Kidney (tissue), 13 donors: ENCODE measurements at regions not wholly inside any gene's neighbourhood (a gene's known extent, or its start where the extent isn't known, plus 50 kb on each side); places are given as distances from the start of the nearest gene placed in this dataset.

Experiments
- DNase-seq, 5 donors: peaks; one replicate each; pipeline ENCODE4 v3.0.0-alpha.2; 2013 to 2020
- FAIRE-seq: peaks from 2 replicates; lab custom pipeline; 2012; peaks lifted over from hg19 to GRCh38; lab: Jason Lieb, UNC
- H3K27ac ChIP-seq, 2 donors: one replicate each; pipeline ENCODE4 v1.7.0; 2013; ENCODE audit warnings: low read depth in 2 of 2, low read length in 2 of 2, inconsistent platforms in 1 of 2
- H3K27me3 ChIP-seq: one replicate; pipeline ENCODE4 v1.7.1; 2013; ENCODE audit warnings: low read length, inconsistent platforms; ENCODE audit not compliant: control insufficient read depth, insufficient read depth
- H3K36me3 ChIP-seq, 3 donors: one replicate each; pipeline versions ENCODE4 v1.7.0 to v1.7.1; 2013; ENCODE audit warnings: low read length in 3 of 3, control low read depth in 1 of 3, inconsistent platforms in 1 of 3; ENCODE audit not compliant: insufficient read depth in 3 of 3, control insufficient read depth in 2 of 3
- H3K4me1 ChIP-seq, 3 donors: one replicate each; pipeline versions ENCODE4 v1.7.0 to v1.7.1; 2013; ENCODE audit warnings: low read length in 3 of 3, inconsistent platforms in 1 of 3, low read depth in 1 of 3; ENCODE audit not compliant: control insufficient read depth in 2 of 3, insufficient read depth in 2 of 3
- H3K4me3 ChIP-seq, 3 donors: one replicate each; pipeline versions ENCODE4 v1.7.0 to v1.8.1; 2013; ENCODE audit warnings: low read length in 3 of 3, control low read depth in 1 of 3, inconsistent platforms in 1 of 3
- H3K9ac ChIP-seq, 3 donors: one replicate each; pipeline versions ENCODE4 v1.7.0 to v1.7.1; 2013; ENCODE audit warnings: low read length in 3 of 3, control low read depth in 1 of 3, inconsistent platforms in 1 of 3
- H3K9me3 ChIP-seq, 3 donors: one replicate each; pipeline versions ENCODE4 v1.7.0 to v1.7.1; 2013; ENCODE audit warnings: low read length in 3 of 3, control low read depth in 1 of 3, inconsistent platforms in 1 of 3; ENCODE audit not compliant: control insufficient read depth in 2 of 3, insufficient read depth in 1 of 3
- intact Hi-C: fragments of 100-400 bp; cut with DNase I; formaldehyde crosslinking; loops from one replicate; pipeline ENCODE4 v1.11.1; 2022
- TF ChIP-seq, protein P1 (sequence below): IDR thresholded peaks from 3 replicates; pipeline ENCODE4 v1.5.1; 2012; ENCODE audit warnings: mild to moderate bottlenecking, moderate library complexity, borderline replicate concordance; ENCODE audit not compliant: insufficient read depth; ENCODE audit errors: extremely low read depth
- donor health status: control.
- donor health status: control.
- donor health status: control.
- donor health status: control.
- donor health status: control.
- donor health status: DM: yes; HTN: yes; CAD: no.
- donor health status: Normal renal cell carcinoma (clear cell type).

DNA sequence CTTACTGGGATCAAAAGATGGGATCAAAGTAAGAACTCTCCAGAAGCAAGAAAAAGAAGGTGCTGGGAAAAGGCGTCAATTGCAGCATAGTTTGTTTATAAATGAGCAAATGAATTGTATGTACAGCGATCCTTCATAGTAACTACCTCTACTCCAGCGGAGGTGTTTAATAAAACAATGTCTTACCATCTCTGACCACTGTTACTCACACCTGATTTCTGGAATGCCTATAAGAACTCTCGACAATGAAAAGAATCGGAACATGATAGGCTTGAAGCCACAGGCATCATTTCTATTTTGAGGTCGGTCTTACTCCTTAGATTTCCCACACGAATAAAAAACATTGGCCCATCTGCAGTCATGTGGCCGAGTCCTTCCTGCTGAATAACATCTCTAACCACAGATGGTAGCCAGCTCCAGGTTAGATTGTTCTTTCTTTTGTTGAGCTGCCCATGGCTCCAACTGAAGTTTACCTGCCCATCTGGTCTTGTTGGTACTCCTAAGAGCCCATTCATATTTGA, 67.6 kb downstream of the CLDN34 start:
- DNase-seq = no peak
- Histone ChIP-seq H3K4me1 (peaks cover 0 to 7% (median 6%) of the 10 kb centered on the region in 3 donors), H3K4me3 (no peak overlapping the region), H3K36me3 (no peaks in the 10 kb centered on the region), H3K9me3 (no peaks in the 10 kb centered on the region), H3K9ac (no peak overlapping the region), H3K27me3 (no peaks in the 10 kb centered on the region), H3K27ac (no peak overlapping the region)
- TF ChIP-seq, protein P1, sequence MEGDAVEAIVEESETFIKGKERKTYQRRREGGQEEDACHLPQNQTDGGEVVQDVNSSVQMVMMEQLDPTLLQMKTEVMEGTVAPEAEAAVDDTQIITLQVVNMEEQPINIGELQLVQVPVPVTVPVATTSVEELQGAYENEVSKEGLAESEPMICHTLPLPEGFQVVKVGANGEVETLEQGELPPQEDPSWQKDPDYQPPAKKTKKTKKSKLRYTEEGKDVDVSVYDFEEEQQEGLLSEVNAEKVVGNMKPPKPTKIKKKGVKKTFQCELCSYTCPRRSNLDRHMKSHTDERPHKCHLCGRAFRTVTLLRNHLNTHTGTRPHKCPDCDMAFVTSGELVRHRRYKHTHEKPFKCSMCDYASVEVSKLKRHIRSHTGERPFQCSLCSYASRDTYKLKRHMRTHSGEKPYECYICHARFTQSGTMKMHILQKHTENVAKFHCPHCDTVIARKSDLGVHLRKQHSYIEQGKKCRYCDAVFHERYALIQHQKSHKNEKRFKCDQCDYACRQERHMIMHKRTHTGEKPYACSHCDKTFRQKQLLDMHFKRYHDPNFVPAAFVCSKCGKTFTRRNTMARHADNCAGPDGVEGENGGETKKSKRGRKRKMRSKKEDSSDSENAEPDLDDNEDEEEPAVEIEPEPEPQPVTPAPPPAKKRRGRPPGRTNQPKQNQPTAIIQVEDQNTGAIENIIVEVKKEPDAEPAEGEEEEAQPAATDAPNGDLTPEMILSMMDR = no peak
- intact Hi-C loops = no loop called here
- FAIRE-seq = no peak

DNA sequence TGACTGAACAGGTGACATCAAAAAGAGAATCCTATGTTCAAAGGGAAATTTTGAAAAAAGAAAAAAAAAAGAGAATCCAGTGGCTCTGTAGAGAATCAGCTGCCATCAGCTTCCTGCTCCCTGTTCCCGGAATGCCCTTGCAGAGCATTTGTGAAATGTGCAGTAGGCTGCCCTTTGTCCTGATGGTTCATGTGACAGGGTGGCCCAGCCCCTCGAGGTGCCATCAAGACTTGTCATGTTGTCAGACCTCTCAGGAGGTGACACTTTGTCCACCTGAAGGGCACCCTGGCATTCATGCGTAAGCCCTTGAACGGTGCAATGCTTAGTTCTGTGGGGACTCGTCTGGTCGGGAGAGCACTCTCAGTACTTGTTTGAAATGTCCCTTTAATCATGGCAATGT, 71.4 kb downstream of the CLDN34 start:
- H3K27ac ChIP-seq = no peak overlapping the region
- no peak for DNase-seq
- H3K4me1 ChIP-seq = peaks cover 0 to 6% (median 3%) of the 10 kb centered on the region in 3 donors
- H3K9me3 ChIP-seq = no peaks in the 10 kb centered on the region
- intact Hi-C loops = no loop called here
- no peak overlapping the region for H3K4me3 ChIP-seq
- H3K36me3 ChIP-seq = no peaks in the 10 kb centered on the region
- no peaks in the 10 kb centered on the region for H3K27me3 ChIP-seq
- TF ChIP-seq, protein P1 = no peak
- no peak overlapping the region for H3K9ac ChIP-seq
- FAIRE-seq = no peak

GRCh38 chrX:10039821-10040793, 72.9 kb downstream of the CLDN34 start:
- Histone ChIP-seq H3K9ac (no peak overlapping the region), H3K4me1 (peaks cover 0 to 3% (median 0%) of the 10 kb centered on the region in 3 donors), H3K27me3 (no peaks in the 10 kb centered on the region), H3K9me3 (no peaks in the 10 kb centered on the region), H3K4me3 (no peak overlapping the region), H3K36me3 (no peaks in the 10 kb centered on the region), H3K27ac (no peak overlapping the region)
- TF ChIP-seq, protein P1 = no peak
- intact Hi-C loops = no loop called here
- DNase-seq (no peak), FAIRE-seq (no peak)
